MCF 10A (cell line): ENCODE measurements at regions not wholly inside any gene's neighbourhood (a gene's known extent, or its start where the extent isn't known, plus 50 kb on each side); places are given as distances from the start of the nearest gene placed in this dataset.
"Not testable (repeated sequence)": the region's sequence is repeated elsewhere in the genome, so short reads cannot be mapped to it uniquely, and the experiment has no call there.

Source experiments
- BruUV-seq: library from RNA; stranded (reverse); fragments of 400-500 nt; replicated peaks from 2 replicates; lab custom pipeline; 2021; lab: Mats Ljungman, UMichigan
- CTCF ChIA-PET: fragments of 300-600 bp; sonication (Branson Sonifier 250); formaldehyde crosslinking; extraction: SDS; loops from one replicate; lab custom pipeline; 2021; ENCODE audit warnings: antibody characterized with exemption, inconsistent platforms; lab: Yijun Ruan, JAX
- POLR2A ChIA-PET: fragments of 300-600, 350-650 bp; sonication (Branson Sonifier 250); formaldehyde crosslinking; extraction: SDS; loops from one replicate; lab custom pipeline; 2020; ENCODE audit warnings: antibody characterized with exemption, inconsistent platforms; lab: Yijun Ruan, JAX
- DNase-seq: peaks from one replicate; pipeline ENCODE4 v3.0.0-alpha.2; 2018; ENCODE audit not compliant: unreplicated experiment
- H3K27ac Mint-ChIP-seq: one replicate; pipeline ENCODE4 v1.8.0; 2022; ENCODE audit warnings: mild to moderate bottlenecking, low read depth, mixed read lengths; ENCODE audit not compliant: unreplicated experiment
- H3K27me3 Mint-ChIP-seq: one replicate; pipeline ENCODE4 v1.8.0; 2022; ENCODE audit warnings: mixed read lengths; ENCODE audit not compliant: insufficient read depth, unreplicated experiment
- H3K36me3 Mint-ChIP-seq: one replicate; pipeline ENCODE4 v1.8.0; 2022; ENCODE audit warnings: mild to moderate bottlenecking, moderate library complexity, mixed read lengths; ENCODE audit not compliant: insufficient read depth, unreplicated experiment
- H3K4me1 Mint-ChIP-seq: one replicate; pipeline ENCODE4 v1.8.0; 2022; ENCODE audit warnings: mixed read lengths; ENCODE audit not compliant: insufficient read depth, unreplicated experiment
- H3K4me3 Mint-ChIP-seq: one replicate; pipeline ENCODE4 v1.8.0; 2022; ENCODE audit warnings: mild to moderate bottlenecking, moderate library complexity, mixed read lengths; ENCODE audit not compliant: unreplicated experiment
- H3K9me3 Mint-ChIP-seq: one replicate; pipeline ENCODE4 v1.8.0; 2022; ENCODE audit warnings: mixed read lengths; ENCODE audit not compliant: unreplicated experiment
- intact Hi-C: fragments of 100-400 bp; cut with micrococcal nuclease; formaldehyde crosslinking; loops from 2 replicates; pipeline ENCODE4 v1.14.1; 2022
- TF ChIP-seq, protein P1 (sequence below): fragments of 200-600 bp; IDR thresholded peaks from one replicate; pipeline ENCODE4 v1.8.0; 2022; ENCODE audit warnings: antibody characterized with exemption, mild to moderate bottlenecking; ENCODE audit not compliant: unreplicated experiment

DNA sequence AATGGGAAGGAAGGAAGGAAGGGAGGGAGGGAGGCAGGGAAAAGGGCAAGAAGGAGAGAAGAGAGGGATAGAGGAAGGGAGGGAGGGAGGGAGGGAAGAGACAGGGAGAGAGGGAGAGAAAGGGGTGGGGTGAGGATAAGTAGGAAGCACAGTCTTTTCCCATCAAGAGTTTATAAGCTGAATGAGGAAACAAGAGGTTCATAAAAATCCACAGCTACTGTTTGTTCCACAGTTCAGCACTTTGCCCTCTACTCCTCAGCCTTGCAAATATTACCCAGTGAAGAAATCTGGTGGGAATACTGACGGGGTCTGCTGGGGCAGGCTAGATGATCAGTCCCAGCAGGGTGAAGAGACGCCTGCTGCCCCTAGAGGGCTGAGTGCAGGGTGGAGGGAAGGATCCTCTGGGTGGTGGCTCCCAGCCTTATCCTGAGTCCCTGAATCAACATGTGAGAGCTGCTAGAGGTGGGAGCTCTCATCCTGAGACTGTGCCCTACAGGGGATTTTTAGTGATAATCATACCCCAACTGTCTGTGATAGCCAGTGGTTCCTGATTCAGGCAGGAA lies 233.9 kb upstream of the NBPF12 start:
- H3K36me3 Mint-ChIP-seq, POLR2A ChIA-PET, DNase-seq, H3K4me1 Mint-ChIP-seq, CTCF ChIA-PET, BruUV-seq, H3K27ac Mint-ChIP-seq, H3K9me3 Mint-ChIP-seq, intact Hi-C loops, H3K27me3 Mint-ChIP-seq, H3K4me3 Mint-ChIP-seq: not testable (repeated sequence)
- TF ChIP-seq, protein P1, sequence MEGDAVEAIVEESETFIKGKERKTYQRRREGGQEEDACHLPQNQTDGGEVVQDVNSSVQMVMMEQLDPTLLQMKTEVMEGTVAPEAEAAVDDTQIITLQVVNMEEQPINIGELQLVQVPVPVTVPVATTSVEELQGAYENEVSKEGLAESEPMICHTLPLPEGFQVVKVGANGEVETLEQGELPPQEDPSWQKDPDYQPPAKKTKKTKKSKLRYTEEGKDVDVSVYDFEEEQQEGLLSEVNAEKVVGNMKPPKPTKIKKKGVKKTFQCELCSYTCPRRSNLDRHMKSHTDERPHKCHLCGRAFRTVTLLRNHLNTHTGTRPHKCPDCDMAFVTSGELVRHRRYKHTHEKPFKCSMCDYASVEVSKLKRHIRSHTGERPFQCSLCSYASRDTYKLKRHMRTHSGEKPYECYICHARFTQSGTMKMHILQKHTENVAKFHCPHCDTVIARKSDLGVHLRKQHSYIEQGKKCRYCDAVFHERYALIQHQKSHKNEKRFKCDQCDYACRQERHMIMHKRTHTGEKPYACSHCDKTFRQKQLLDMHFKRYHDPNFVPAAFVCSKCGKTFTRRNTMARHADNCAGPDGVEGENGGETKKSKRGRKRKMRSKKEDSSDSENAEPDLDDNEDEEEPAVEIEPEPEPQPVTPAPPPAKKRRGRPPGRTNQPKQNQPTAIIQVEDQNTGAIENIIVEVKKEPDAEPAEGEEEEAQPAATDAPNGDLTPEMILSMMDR: peak; percentile 10

DNA sequence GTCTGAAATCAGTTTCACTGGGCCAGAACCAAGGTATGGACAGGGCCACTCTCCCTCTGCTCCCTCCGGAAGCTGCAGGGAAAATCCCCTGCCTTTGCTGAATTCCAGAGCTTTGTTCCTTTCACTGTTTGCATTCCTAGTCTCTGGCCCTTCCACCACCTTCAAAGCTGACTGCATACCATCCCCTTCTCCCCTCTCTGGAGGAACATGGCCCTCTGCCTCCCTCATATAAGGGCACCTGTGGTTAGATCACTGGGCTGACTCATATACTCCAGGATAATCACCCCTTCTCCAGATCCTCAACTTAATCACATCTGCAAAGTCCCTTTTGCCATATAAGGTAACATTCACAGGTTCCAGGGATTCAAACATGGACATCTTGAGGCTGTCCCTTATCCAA lies 236.8 kb upstream of the NBPF12 start:
- H3K4me3 Mint-ChIP-seq, H3K27ac Mint-ChIP-seq, BruUV-seq, CTCF ChIA-PET, H3K9me3 Mint-ChIP-seq, intact Hi-C loops, H3K27me3 Mint-ChIP-seq, POLR2A ChIA-PET, H3K4me1 Mint-ChIP-seq, H3K36me3 Mint-ChIP-seq: not testable (repeated sequence)
- peak; percentile 2 for DNase-seq

DNA sequence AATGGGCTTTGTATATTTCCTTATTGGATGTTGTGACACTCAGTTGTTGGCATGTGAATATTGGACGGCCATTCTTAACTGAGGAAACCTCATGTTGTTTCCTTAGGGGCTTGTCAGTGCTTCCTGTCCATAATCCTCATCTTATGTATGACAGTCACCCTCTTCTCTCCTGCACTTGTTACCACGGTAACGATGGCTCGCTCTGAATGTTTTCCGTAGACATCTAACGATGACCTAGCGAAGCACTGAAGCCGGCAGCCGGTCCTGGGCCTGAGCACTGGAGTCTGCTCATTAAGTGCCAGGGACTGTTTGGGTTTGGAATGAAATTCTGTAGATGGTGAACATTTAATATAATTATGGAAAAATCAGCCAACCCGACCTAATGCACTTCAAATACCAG lies 242.7 kb upstream of the NBPF12 start:
- POLR2A ChIA-PET, BruUV-seq, H3K4me3 Mint-ChIP-seq, intact Hi-C loops, DNase-seq, H3K27ac Mint-ChIP-seq, CTCF ChIA-PET, H3K4me1 Mint-ChIP-seq, H3K9me3 Mint-ChIP-seq, H3K27me3 Mint-ChIP-seq, H3K36me3 Mint-ChIP-seq: not testable (repeated sequence)

DNA sequence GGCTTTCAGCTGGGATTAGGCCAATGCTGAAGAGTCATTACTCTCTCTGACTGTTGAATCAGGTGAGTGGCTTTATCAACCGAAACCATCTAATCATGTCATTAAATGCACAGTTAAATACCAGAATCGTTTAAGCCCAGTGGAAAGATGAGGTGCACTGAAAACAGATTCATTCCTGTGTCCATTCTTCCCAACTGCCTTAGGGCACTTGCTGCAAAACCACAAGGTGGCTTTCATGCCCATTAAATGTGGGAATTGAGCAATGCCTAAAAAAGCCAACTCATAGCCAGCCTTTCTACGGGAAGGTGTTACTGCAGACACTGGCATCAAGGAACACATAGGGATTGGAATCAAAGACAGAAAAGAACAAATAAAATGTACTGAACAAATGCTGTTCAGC lies 246.3 kb upstream of the NBPF12 start:
- H3K27ac Mint-ChIP-seq, intact Hi-C loops, H3K4me1 Mint-ChIP-seq, CTCF ChIA-PET, H3K36me3 Mint-ChIP-seq, H3K27me3 Mint-ChIP-seq, DNase-seq, POLR2A ChIA-PET, H3K4me3 Mint-ChIP-seq, H3K9me3 Mint-ChIP-seq, BruUV-seq: not testable (repeated sequence)

DNA sequence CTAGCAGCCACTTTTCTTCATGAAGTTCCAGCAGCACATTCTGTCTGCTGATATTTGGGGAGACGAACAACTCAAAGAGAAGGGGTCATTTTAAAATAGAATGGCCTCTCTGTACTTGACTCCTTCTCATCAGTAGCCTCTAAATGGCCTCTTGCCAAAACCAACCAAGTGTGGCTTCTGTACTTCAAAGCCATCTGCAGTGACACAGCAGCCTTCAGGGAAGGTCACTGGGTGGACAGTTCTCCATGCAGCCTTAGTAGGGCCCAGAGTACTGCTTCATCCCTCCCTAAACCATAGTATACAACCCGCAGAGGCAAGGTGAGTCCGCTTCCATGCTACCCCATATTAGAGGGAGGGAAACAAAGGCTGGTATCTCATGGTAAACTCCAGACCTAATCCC lies 249.2 kb upstream of the NBPF12 start:
- H3K4me1 Mint-ChIP-seq, DNase-seq, H3K4me3 Mint-ChIP-seq, H3K9me3 Mint-ChIP-seq, CTCF ChIA-PET, POLR2A ChIA-PET, intact Hi-C loops, H3K27ac Mint-ChIP-seq, BruUV-seq, H3K36me3 Mint-ChIP-seq: not testable (repeated sequence)
- H3K27me3 Mint-ChIP-seq: peaks cover 12% of the 10 kb centered on the region

DNA sequence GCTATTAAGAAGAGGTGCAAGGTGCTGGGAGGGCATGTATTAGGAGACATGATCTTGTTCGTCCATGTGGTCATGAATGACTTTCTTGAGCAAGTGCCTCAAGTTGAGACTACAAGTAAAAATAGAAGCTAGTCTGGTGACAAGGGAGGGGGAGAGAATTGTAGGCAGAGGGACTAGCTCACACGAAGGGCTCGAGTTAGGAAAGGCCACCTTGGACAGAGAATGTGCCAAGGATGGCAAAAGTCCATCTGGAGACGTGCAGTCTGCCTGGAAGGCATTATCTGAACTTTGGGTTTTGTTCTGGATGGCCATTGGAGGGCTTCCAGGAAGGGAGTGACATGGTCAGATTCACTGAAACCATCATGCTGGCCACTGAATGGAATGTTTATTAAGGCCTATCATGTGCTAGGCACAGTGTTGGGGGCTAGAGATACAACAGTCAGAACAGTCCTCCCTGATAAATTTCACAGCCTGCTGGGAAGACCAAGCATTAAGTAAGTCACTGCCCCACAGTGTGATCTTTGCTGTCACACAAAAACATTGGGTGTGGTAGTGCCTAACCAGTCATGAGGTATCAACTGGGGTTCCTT lies 251.3 kb upstream of the NBPF12 start:
- POLR2A ChIA-PET, H3K4me3 Mint-ChIP-seq, H3K4me1 Mint-ChIP-seq, H3K9me3 Mint-ChIP-seq, H3K36me3 Mint-ChIP-seq, intact Hi-C loops, BruUV-seq, H3K27ac Mint-ChIP-seq, DNase-seq, CTCF ChIA-PET: not testable (repeated sequence)
- H3K27me3 Mint-ChIP-seq: peaks cover 12% of the 10 kb centered on the region

DNA sequence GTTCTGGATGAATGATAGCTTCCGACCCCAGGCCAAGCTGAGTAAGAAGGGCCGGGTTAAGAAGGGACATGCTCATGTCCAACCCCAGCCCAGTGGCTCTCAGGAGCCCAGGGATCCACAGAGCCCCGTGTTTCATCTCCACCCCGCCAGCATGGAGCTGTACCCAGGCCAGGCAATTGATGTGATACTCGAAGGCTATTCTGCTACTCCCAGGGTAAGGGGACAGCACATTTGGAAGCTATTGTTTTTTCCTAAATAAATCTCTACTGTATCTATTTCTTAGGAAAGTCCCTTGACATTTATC lies 255.0 kb upstream of the NBPF12 start:
- CTCF ChIA-PET, intact Hi-C loops, H3K36me3 Mint-ChIP-seq, BruUV-seq, H3K4me1 Mint-ChIP-seq, H3K9me3 Mint-ChIP-seq, H3K27ac Mint-ChIP-seq, DNase-seq, POLR2A ChIA-PET, H3K4me3 Mint-ChIP-seq: not testable (repeated sequence)
- H3K27me3 Mint-ChIP-seq: peaks cover 12% of the 10 kb centered on the region

DNA sequence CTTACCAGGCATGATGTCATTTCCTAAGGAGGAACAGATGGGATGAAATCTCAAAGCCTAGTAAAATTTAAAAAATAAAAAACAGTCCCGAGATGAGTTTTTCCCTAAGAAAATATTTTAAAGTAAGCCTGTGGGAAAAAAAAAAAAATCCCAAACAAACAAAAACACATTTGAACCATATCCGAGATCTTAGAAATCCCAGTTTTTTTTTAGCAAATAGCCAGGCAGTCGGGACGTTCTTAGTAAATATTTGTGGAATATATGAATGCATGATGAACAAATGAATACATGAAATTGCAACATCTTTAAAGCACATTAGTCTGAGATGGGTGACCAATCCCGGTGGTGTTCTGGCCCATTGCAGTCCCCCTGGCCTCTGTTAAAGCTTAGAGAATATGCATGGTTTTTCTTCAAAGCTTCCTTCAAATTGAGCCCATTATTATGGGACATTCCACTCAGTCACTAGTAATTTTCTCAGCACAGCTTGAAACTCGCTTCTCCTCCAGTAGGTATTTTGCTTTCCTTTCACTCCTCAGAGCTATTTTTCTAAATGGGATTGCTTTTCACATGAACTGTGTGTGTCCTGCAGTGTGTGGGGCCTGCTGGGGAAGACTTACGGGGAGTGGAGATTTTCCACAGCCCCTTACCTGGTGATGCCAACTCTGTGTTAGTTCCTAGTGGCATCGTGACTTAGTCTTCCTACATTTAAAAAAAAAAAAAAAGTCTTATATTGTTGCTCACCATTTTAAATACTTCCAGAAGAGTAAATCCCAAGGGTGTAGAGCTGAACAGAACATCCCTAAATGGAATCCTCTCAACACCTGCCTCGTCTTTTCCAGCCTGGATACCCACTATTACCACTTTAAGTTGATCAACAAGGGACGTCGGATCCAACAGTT lies 255.6 kb upstream of the NBPF12 start:
- intact Hi-C loops, H3K9me3 Mint-ChIP-seq, H3K4me3 Mint-ChIP-seq, H3K4me1 Mint-ChIP-seq, H3K36me3 Mint-ChIP-seq, POLR2A ChIA-PET, DNase-seq, H3K27ac Mint-ChIP-seq, BruUV-seq, CTCF ChIA-PET: not testable (repeated sequence)
- H3K27me3 Mint-ChIP-seq: peaks cover 12% of the 10 kb centered on the region
